G401 (cell line): ENCODE measurements at regions not wholly inside any gene's neighbourhood (a gene's known extent, or its start where the extent isn't known, plus 50 kb on each side); places are given as distances from the start of the nearest gene placed in this dataset.

ENCODE experiments used
- DNase-seq: peaks from one replicate; pipeline ENCODE4 v3.0.0-alpha.2; 2015; ENCODE audit warnings: low spot score
- in situ Hi-C: cut with HindIII; loops from 2 replicates; pipeline ENCODE4 v1.10.0; 2016; ENCODE audit warnings: low sequenced_read_pairs, mixed read lengths

- DNase-seq = no peak
- in situ Hi-C loops = no loop called here
Observed at GRCh38 chr9:129275626-129276247, 97.7 kb upstream of the IER5L start.

GRCh38 chr9:129273941-129274684 is 96.1 kb upstream of the IER5L start:
- in situ Hi-C loops = no loop called here
- no peak for DNase-seq

GRCh38 chr9:129273136-129273895 is 95.3 kb upstream of the IER5L start:
- in situ Hi-C loops = no loop called here
- no peak for DNase-seq

- no peak for DNase-seq
- in situ Hi-C loops = no loop called here
Observed at GRCh38 chr9:129272348-129273025, 94.4 kb upstream of the IER5L start.

GRCh38 chr9:129270903-129271431 is 92.9 kb upstream of the IER5L start:
- in situ Hi-C loops = no loop called here
- no peak for DNase-seq

- in situ Hi-C loops = no loop called here
- DNase-seq = no peak
Observed at GRCh38 chr9:129270205-129270604, 92.1 kb upstream of the IER5L start.

GRCh38 chr9:129267141-129267540 is 89.1 kb upstream of the IER5L start:
- in situ Hi-C loops = no loop called here

GRCh38 chr9:129266536-129266935 is 88.5 kb upstream of the IER5L start:
- in situ Hi-C loops = no loop called here

More at GRCh38 chr9:129267141-129267540, 89.1 kb upstream of the IER5L start:
- no peak for DNase-seq

GRCh38 chr9:129264388-129264787 is 86.3 kb upstream of the IER5L start:
- no peak for DNase-seq

More at GRCh38 chr9:129266536-129266935, 88.5 kb upstream of the IER5L start:
- no peak for DNase-seq

GRCh38 chr9:129263836-129264235 is 85.8 kb upstream of the IER5L start:
- no peak for DNase-seq
- in situ Hi-C loops = no loop called here

More at GRCh38 chr9:129264388-129264787, 86.3 kb upstream of the IER5L start:
- in situ Hi-C loops = no loop called here

- in situ Hi-C loops = no loop called here
- no peak for DNase-seq
Observed at GRCh38 chr9:129262261-129262660, 84.2 kb upstream of the IER5L start.

GRCh38 chr9:129259375-129259774 is 81.3 kb upstream of the IER5L start:
- in situ Hi-C loops = no loop called here
- DNase-seq = no peak

GRCh38 chr9:129258823-129259301 is 80.8 kb upstream of the IER5L start:
- DNase-seq = no peak
- in situ Hi-C loops = no loop called here

GRCh38 chr9:129258124-129258822 is 80.2 kb upstream of the IER5L start:
- DNase-seq = peak; percentile 96
- in situ Hi-C loops = no loop called here

GRCh38 chr9:129256959-129257713 is 79.1 kb upstream of the IER5L start:
- in situ Hi-C loops = no loop called here
- DNase-seq = no peak

- in situ Hi-C loops = no loop called here
- no peak for DNase-seq
Observed at GRCh38 chr9:129254566-129255287, 76.7 kb upstream of the IER5L start.

- in situ Hi-C loops = no loop called here
- peak; percentile 72 for DNase-seq
Observed at GRCh38 chr9:129253803-129254381, 75.8 kb upstream of the IER5L start.
